HG03025 (cell line): ENCODE measurements at regions not wholly inside any gene's neighbourhood (a gene's known extent, or its start where the extent isn't known, plus 50 kb on each side); places are given as distances from the start of the nearest gene placed in this dataset.

Experiments used
- ATAC-seq: cut with Tn5 transposase; IDR thresholded peaks from one replicate; pipeline ENCODE4 v1.9.1; 2021; ENCODE audit warnings: mild to moderate bottlenecking, moderate library complexity; ENCODE audit not compliant: unreplicated experiment, low FRiP score

DNA sequence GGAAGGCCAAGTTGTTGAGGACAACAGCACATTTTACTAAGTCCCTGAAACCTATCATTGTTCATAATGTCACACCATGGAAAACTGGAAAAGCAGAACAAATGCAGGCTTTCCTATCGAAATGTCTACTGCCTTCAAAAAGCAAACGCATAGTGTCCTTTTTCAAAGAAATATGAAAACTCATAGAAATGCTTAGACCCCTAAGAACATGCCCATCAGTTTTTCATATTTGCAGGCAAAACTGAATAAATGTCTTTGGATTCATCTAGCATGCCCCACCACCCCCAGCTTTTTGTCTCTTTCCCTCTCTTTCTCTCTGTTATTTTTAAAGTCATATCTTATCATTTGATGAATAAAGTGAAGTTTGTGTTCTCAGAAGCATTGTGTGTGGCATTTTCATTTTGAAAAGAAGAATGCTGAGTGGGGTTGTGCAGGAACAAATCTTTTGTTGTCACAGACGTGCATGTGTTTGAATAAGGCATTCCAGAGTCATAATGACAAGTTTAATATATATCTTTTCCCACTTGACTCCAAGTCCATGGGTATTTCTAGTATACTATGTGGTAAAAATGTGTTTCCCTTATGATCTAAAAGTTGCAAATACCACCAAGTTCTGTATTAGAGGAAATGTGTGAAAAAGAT lies 2180.0 kb upstream of the PIK3C3 start:
- ATAC-seq, result no peak

DNA sequence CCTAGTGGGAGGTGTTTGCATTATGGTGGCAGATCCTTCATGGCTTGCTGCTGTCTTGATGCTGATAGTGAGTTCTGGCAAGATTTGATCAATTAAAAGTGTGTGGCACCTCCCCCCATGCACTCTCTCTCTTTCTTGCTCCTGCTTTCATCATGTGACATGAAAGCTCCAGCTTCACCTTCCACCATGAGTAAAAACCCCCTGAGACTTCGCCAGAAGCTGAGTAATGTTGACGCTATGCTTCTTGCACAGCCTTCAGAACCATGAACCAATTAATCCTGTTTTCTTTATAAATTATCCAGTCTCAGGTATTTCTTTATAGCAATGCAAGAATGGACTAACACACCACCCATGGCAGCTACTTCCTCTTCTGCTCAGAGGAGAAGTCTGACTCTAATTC lies 2181.4 kb upstream of the PIK3C3 start:
- no peak for ATAC-seq

DNA sequence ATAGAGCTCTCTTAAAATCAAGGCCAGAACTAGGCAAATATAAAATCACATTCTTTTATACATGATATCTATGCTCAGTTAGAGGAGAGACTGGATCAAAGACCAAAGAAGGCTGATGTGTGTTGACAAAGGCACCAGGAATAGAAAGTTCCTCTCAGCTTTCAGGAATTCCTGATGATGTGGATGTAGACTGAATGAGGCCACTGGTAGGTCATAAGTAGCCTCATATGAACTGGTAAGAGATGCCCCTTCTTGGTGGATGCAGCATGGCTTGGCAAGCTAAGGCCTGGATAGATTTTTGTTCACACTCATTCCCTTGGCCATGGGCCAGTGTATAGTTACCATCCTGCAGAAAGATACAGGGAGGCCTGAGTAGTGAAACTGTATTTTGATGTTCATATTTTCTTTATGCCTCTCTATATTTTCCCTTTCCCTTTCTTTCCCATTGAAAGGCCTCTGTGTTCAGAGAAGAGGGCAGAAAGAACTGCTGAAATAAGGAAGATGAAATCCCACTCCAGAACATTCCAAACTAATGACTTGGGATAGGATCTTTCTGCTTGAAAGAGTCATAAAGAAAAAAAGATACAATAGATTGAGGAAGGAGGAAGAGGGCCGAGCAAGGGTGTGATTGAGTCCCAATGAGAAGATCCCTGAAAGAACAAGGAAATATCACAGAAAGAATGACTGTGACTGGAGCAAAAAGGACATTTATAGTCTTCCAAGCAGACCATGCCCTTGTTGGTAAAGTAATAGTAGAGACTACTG lies 2182.7 kb upstream of the PIK3C3 start:
- no peak for ATAC-seq

DNA sequence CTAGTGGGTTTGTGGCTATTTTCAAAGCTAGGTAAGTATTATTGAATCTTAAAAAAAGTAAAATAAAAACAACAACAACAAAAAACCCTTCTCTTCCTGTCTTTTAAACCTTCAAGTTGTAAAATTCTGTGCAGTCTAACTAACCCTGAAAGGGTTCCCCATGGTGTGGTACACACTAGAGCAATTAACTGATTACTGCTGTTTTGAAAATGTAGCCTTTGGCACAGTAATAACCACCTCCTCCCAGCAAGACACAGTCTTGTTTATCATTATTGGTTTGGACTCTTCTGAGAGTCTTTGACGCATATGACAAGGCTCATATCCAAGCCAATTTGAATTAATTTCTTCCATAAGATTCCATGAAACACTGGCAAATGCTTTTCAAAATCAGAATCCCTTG lies 2184.6 kb upstream of the PIK3C3 start:
- no peak for ATAC-seq

DNA sequence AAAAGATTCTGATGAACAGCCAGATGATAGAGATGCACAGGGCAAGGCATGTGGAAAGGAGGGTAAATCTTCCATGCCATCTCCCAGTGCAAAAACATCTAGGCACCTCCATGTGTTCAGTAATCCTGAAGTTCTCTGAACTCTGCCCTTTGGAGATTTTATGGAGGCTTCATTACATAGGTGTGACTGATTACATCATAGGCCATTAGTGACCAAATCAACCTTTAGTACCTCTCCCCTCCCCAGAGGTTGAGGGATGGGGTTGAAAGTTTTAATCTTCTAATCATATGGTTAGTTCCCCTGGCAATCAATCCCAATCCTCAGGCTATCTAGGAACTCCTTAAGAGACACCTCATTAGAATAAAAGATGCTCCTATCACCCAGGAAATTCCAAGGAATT lies 2190.2 kb upstream of the PIK3C3 start:
- ATAC-seq, result no peak

DNA sequence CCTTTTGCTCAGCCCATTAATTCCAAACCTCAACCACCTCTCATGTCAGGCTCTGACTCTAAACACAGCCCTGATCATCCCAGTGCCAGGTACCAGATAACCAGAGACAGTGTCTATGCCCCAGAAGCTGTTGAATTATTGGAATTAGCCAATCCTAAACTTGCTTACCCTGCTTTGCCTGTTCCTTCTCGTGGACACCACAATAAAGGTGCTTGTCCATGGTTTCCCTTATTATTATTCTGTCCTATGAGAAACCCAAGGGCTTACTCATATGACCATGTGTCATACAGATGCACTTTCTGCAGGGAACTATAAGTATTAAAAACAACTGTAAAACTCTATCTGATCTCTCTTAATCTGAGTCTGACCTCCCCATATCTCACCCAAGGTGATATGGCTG lies 2193.8 kb upstream of the PIK3C3 start:
- no peak for ATAC-seq

DNA sequence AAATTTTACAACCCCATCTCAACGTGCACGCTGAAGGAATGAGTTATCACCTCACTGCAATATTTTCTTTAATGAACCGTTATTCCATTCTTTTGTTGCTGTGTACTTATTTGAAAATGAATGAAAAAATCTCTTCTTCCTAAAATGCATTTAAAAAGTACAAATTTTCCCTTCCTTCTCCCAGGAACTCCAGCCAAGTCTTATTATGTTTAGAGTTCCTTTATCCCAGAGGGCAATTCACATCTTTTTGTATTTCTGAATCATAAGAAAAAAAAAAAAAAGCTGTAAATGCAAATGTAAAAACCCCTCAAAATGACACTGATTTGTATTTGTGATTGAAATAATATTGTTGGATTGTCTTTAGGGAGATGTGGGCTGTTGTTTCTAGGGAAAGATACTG lies 2194.3 kb upstream of the CELF4 start:
- no peak for ATAC-seq

DNA sequence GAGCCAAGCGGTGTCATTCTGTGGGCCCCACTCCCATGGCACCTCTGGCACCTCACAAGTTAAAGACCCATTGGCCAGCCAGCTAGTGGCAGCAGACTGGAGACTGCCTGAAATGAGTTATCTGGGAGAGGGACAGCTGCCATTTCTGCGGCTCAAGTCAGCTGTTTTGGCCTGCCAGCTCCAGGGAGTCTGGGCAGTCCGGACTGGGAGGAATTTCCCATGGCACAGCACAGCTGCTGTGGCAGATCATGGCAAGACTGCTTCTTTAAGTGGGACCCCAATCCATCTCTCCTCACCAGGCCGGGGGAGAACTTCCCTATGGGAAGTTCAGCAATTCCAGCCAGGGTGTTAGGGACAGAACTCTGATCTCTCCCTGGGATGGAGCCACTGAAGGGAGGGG lies 2187.6 kb upstream of the CELF4 start:
- no peak for ATAC-seq

DNA sequence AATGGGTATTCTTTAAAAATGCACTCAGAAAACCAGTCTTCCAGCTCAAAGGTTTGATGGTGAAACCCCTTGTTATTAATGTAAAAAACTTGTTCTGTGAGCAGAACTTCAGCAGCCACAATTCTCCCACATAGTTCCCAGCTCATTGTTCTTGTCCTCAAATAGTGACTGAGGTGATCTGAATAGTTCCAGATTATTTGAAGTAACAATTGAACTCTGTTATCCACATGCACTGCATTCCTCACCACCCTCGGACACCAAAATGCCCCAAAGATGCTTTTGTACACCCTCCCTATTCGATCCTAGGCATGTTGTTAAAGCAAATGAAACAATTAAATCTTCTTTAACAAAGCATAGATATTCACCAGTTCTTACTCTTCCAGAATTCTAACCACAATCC lies 2186.8 kb upstream of the CELF4 start:
- no peak for ATAC-seq

DNA sequence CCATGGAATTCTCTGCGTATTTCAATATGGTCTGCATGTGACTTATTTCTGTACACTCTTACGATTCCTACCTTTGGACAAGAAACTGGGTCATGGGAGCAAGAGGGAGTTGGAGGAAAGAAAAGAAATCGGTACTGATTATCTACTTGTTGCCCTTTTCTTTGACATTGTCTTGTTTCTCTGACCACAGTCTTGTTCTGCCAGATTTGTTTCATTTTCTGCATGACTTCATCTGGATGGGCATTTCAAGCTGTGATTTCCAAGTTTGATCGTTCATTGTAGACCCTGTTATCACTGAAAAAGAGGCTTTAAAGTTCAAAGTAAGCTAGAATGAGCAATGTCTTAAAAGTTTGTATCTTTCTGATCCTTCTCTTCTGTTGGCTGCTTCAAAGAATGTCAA lies 2186.3 kb upstream of the CELF4 start:
- ATAC-seq, result no peak

DNA sequence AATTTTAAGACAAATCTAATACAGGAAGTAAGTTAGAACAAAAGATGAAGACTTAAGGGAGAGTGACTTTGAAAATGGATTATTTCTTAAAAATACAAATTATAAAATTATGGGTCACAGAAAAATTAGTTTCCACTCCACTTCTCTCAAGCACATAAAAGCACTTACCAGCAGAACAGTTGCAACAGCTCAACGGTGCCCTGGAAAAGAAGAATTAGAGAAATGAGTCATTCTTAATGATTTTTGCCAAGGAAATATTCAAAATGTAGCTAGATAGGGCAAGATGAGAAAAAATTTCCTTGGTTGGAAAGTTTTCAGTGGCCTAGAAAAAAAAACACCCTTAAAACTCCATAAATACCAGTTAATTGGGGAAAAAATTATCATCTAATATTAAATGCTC lies 2185.6 kb upstream of the CELF4 start:
- ATAC-seq, result no peak

DNA sequence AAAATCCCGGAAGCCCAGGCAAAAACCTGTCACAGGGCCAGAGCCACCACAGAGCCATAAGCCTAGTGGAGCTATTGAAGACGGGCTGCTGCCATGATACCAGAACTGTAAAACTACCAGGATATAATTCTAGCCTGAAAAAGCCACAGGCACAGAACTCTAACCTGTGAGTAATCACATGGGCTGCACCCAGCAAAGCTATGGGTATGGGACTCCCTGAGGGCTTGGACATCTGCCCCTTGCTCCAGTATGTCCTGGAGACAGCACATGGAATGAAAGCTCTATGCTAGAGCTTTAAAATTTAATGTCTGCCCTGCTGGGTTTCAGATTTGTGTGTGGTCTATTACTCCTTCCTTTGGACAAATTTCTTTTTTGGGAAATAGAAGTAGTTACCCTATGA lies 2183.6 kb upstream of the CELF4 start:
- ATAC-seq, result no peak

DNA sequence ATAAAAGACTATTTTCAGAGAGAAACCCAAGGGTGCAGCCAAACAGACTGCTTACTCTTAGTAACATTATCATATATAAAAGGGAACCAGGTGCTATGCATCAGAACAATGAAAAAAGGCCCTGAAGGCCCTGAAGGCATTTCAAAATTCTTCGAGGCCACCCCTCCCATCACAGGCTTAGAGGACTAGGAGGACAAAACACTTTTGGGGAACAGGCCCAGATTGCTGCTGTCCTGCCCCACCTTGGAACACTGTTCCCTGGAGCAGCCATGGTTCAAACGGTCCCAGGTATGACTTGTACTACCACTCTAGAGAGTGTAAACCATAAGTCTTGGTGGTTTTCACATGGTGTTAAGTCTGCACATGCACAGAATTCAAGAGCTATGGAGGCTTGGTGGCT lies 2183.1 kb upstream of the CELF4 start:
- no peak for ATAC-seq

DNA sequence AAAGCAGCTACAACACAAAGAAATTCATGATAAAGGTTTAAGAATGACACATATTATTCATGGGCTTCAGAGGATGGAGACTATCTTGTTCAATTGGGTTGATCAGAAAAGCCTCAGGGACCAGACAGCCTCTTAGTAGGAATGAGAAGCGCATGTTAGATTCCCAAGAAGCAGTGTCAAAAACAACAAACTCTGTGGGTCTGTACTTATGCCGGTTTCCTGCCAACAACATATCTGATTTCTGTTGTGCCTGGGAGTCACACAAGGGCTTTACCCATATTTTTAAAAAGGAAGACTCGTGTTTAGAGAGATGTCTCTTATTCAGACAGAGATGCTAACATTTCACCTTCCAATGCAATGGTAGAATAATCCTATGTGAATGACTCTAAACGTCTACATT lies 2180.6 kb upstream of the CELF4 start:
- no peak for ATAC-seq

DNA sequence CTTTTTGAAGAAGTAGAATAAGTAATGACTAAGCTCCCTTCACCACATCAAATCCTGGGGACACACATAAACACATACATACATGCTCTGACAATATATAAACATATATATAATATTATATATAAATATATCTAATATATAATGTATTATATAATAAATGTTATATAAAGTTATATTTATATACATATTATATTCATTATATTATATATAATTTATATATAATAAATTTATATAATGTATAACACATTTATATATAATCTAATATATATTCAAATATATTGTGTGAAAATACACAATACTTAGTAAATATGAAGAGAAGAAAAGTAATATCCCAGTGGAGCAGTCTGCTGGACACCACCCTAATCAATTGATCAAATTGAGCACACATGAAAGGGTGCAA lies 2177.9 kb upstream of the CELF4 start:
- no peak for ATAC-seq

DNA sequence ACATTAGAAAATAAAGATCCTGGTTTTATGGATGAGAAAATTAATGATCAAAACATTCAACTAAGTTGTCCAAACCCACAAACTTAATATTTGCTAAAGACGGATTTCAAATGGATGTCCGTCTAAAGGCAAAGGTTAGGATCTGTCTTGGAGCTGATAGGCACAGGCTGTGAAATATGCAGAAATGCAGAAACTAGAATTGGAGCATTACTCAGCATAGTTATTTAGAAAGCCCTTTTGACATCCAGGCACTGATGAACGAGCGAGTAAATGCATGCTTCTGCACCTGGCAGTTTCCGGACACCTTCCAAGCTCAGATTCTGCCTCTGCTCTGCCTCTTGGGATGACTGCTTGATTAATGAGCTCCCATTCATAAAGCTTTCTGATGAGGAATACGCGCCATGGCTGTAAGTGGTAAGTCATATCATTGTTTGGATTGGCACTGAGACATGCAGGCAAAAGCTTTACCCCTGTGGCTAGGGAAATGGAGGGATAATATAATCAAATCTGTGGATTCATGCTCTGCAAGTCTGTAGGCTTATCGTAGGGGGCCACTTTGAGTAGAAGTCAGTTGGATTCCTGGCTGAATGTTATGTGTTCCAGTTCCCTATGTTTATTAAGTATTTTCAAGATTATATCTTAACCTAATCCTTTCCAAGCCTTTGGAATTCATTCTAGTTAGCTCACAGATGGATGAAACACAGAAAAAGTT lies 2176.3 kb upstream of the CELF4 start:
- no peak for ATAC-seq

DNA sequence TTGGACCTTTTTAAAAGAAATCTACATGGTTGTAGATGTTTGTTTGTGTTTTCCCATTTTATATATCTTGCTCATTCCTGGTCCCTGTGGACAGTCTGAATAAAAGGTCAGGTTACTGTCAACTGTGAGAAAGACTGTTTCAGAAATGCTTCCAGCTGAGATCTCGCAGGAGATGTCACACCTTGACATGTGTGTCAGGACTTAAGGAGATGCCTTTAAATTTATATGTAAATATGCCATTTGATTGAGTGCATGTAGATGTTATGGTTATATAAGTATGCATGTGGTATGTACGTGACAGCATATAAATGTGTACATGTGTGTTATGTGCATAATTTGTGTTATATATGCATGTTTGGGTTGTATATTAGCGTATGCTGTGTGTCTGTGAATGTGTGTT lies 2172.3 kb upstream of the CELF4 start:
- no peak for ATAC-seq

DNA sequence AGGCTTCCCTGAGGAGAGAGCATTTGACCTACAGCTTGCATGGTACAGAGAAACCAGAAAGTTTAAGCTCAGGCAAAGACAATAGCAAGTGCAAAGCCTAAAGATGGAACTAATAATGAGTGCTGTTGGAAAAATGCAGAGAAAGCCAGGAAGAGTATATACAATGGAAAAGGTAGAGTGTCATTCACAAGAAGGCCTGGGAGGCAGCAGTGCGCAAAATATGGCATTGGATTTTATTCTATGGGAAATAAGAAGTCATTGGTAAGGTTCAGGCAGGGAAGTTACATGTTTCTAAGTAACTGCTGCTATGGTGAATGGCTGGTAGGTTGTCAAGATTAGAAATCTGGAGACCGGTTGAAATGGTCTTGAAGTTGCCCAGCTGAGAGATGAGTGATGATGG lies 2167.3 kb upstream of the CELF4 start:
- ATAC-seq, result no peak

DNA sequence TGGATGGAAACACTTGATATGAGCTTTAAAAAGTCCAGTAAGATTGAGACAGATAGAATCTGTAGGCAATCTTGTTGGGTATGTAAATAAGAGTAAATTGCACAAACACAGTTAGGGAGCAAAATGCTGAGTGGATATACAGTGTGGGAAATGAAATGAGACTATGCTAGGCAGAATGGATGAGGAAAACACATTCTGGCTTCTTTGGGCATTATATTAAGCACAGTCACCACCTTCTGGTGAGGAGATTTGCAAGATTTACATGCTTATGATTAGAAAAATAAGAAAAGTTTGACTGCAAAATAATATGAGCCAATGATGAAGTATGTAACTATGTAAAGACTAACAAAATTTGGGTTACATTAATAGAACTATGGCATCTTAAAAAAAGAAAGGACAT lies 2165.0 kb upstream of the CELF4 start:
- ATAC-seq, result no peak

DNA sequence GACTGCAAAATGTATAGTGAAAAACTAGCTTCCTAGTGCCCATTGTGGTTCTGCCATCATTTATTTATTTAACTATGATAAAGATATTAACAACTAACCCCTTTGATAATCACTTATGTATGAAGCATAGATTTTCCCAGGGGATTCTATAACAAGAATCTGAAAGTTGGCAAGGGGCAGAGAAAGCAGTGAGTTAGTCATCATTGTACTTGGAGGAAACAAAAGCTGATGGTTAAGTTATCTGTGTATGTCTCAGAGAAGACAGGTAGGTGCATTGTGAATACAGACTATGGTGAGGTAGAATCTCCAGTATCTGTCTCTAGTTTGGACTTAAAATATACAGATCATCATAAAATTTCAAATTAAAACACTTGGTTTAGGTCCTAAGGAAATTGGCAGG lies 2159.1 kb upstream of the CELF4 start:
- no peak for ATAC-seq

DNA sequence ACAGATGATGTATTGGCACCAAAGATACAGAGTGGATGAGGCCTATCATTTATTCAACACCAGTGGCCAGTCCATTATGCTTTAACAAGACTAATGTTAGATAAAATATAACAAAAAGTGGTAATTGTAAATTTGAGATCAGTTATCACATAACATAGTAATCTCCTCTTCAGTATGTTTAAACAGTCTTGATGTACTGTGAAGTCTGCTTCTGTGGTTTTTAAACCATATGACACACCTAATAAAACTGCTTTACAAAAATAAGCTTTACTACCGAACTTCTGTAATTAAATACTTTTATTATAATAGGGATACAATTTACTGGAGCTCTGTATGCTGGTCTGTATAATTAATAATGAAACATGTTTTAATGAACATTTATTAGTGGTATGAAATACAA lies 2156.1 kb upstream of the CELF4 start:
- no peak for ATAC-seq

DNA sequence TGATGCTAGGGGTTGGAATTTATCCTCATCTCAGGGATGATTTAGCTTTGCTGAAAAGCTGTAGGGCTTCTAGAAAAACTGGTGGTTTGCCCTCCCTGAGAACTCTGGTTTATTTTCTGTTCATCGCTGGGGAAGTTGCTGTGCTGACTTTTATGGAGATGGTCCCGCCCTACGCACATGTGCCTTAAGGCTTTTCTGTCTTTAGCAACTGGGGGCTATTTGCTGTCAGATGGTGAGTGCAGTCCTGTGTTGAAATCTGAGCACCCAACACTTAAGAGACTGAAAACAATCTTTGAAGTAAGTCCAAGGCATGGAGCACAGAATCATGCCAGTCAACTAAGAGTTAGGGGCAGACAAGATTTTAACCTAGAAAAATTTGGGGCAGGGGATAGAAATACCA lies 2148.4 kb upstream of the CELF4 start:
- no peak for ATAC-seq
